ENCODE measurements at regions not wholly inside any gene's neighbourhood (a gene's known extent, or its start where the extent isn't known, plus 50 kb on each side); places are given as distances from the start of the nearest gene placed in this dataset.

DNA sequence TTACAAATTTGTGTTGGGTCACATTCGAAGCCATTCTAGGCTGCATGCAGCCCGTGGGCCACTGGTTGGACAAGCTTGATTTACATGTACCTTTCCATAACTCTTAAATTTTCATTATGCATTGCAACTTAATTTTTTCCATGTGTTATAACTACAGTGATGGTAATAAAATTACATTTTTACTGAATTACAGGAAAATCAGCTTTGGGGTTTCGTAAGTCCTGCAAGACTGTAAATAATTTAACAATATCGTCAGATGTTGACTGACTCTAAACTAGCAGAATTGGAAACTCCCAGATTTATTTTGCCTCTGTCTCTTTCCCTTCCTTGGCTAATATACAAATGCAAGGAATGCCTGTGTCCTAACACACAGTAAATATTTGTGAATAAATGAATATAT, 88.0 kb upstream of the RAPGEF2 start:
- TF ChIP-seq CTCF (IDR thresholded peaks at IDR 0.05) (no peak), EZH2 (IDR thresholded peaks at IDR 0.05; ENCODE audit: borderline replicate concordance, insufficient read depth, low read depth, low read length, poor library complexity, severe bottlenecking) (no peak)

Measured in B cell (primary cell).